ENCODE measurements at regions not wholly inside any gene's neighbourhood (a gene's known extent, or its start where the extent isn't known, plus 50 kb on each side); places are given as distances from the start of the nearest gene placed in this dataset.

DNA sequence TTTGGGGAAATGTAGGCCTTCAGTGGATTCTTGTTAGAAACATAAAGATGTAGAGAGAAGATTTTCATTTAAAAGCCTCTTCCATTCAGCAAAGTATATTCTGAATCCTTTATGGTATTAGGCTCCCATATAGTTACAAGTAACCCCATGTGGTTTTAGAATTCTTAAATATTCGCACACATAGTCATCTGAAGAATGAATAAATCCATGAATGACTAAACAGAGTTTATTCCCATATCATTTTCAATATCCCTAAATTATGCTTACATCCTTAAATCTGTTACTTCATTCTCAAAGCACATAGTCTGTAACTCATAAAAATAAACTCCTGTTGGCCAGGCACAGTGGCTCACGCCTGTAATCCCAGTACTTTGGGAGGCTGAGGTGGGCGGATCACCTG is 962.1 kb downstream of the KCNJ18 start:
- no peak for TF ChIP-seq CTCF (IDR thresholded peaks at IDR 0.05; ENCODE audit: low read depth, low read length, missing control alignments)
- no peak overlapping the region for H3K4me3 ChIP-seq (replicated peaks; ENCODE audit: low read depth, low read length)
- no peak for DNase-seq (ENCODE audit: extremely low read depth, low read depth)

GRCh38 chr17:22669721-22670120 is 977.4 kb downstream of the KCNJ18 start:
- TF ChIP-seq CTCF (IDR thresholded peaks at IDR 0.05; ENCODE audit: low read depth, low read length, missing control alignments) = no peak
- no peak for DNase-seq (ENCODE audit: extremely low read depth, low read depth)
- H3K4me3 ChIP-seq (replicated peaks; ENCODE audit: low read depth, low read length) = no peak overlapping the region

DNA sequence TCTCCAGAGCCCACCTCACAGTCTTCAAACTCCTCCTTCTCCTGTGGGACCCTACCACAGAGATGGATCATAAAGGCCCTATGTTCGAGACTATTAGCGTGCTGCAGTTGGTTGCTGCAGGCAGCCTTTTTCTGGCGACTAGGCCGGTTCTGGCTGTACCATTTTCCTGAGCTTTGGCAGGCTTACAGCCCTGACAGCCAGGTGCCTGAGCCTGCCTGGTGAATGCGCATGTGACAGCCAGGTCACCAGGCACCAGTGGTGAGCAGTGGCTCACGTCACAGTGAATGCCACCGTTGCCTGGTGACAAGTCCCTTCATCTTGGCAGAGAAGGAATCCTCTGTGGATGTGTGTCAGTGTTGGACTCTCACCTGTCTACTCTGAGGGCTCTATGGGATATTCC is 978.8 kb downstream of the KCNJ18 start:
- no peak overlapping the region for H3K4me3 ChIP-seq (replicated peaks; ENCODE audit: low read depth, low read length)
- no peak for TF ChIP-seq CTCF (IDR thresholded peaks at IDR 0.05; ENCODE audit: low read depth, low read length, missing control alignments)
- DNase-seq (ENCODE audit: extremely low read depth, low read depth) = no peak

GRCh38 chr17:22692066-22692805 is 999.9 kb downstream of the KCNJ18 start:
- TF ChIP-seq CTCF (IDR thresholded peaks at IDR 0.05; ENCODE audit: low read depth, low read length, missing control alignments) = no peak
- H3K4me3 ChIP-seq (replicated peaks; ENCODE audit: low read depth, low read length) = no peak overlapping the region
- DNase-seq (ENCODE audit: extremely low read depth, low read depth) = no peak

DNA sequence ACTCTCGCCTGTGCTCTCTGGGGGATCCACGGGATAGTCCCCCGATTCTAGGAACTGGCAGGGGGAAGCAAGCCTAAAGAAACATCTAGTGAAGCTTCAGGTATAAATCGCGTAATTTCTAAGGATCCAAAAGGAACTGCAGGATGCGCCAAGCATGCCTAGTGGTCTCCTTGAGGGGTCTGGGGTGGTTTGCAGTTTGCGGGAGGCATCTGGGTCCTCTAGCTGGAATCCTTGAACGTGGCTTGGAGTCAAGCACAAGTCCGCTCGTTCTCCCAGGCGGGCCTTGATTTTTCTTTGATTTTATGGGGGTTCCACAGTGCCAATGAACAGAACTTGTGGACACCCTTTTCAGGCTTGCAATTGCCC is 1000.5 kb downstream of the KCNJ18 start:
- no peak overlapping the region for H3K4me3 ChIP-seq (replicated peaks; ENCODE audit: low read depth, low read length)
- no peak for TF ChIP-seq CTCF (IDR thresholded peaks at IDR 0.05; ENCODE audit: low read depth, low read length, missing control alignments)
- DNase-seq (ENCODE audit: extremely low read depth, low read depth) = no peak

- peak; percentile 47 for TF ChIP-seq CTCF (IDR thresholded peaks at IDR 0.05; ENCODE audit: low read depth, low read length, missing control alignments)
- no peak overlapping the region for H3K4me3 ChIP-seq (replicated peaks; ENCODE audit: low read depth, low read length)
- DNase-seq (ENCODE audit: extremely low read depth, low read depth) = no peak
These were observed 1002.3 kb downstream of the KCNJ18 start for GRCh38 chr17:22694362-22695227.

All from HFF-Myc (cell line).